ENCODE measurements at regions not wholly inside any gene's neighbourhood (a gene's known extent, or its start where the extent isn't known, plus 50 kb on each side); places are given as distances from the start of the nearest gene placed in this dataset.
A peak's percentile ranks its signal among the peaks of the same experiment; 100 is the strongest.

- TF ChIP-seq, protein P1, sequence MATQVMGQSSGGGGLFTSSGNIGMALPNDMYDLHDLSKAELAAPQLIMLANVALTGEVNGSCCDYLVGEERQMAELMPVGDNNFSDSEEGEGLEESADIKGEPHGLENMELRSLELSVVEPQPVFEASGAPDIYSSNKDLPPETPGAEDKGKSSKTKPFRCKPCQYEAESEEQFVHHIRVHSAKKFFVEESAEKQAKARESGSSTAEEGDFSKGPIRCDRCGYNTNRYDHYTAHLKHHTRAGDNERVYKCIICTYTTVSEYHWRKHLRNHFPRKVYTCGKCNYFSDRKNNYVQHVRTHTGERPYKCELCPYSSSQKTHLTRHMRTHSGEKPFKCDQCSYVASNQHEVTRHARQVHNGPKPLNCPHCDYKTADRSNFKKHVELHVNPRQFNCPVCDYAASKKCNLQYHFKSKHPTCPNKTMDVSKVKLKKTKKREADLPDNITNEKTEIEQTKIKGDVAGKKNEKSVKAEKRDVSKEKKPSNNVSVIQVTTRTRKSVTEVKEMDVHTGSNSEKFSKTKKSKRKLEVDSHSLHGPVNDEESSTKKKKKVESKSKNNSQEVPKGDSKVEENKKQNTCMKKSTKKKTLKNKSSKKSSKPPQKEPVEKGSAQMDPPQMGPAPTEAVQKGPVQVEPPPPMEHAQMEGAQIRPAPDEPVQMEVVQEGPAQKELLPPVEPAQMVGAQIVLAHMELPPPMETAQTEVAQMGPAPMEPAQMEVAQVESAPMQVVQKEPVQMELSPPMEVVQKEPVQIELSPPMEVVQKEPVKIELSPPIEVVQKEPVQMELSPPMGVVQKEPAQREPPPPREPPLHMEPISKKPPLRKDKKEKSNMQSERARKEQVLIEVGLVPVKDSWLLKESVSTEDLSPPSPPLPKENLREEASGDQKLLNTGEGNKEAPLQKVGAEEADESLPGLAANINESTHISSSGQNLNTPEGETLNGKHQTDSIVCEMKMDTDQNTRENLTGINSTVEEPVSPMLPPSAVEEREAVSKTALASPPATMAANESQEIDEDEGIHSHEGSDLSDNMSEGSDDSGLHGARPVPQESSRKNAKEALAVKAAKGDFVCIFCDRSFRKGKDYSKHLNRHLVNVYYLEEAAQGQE (IDR thresholded peaks at IDR 0.05; ENCODE audit: borderline replicate concordance in 1 of 2, low read depth in 1 of 2, low read length in 2 of 2): peak in 1 of 2 experiments; percentile 78; a peak in 3 of 4 replicates
- TF ChIP-seq PHF8 (CRISPR knock-in tag; IDR thresholded peaks at IDR 0.05) (no peak), KIAA2018 (CRISPR knock-in tag; IDR thresholded peaks at IDR 0.05; ENCODE audit: borderline replicate concordance) (no peak), HMG20B (CRISPR knock-in tag; conservative IDR thresholded peaks at IDR 0.05) (no peak), EHMT2 (IDR thresholded peaks at IDR 0.05; ENCODE audit: borderline replicate concordance, low read depth, low read length) (no peak)
- TF ChIP-seq, protein P2, sequence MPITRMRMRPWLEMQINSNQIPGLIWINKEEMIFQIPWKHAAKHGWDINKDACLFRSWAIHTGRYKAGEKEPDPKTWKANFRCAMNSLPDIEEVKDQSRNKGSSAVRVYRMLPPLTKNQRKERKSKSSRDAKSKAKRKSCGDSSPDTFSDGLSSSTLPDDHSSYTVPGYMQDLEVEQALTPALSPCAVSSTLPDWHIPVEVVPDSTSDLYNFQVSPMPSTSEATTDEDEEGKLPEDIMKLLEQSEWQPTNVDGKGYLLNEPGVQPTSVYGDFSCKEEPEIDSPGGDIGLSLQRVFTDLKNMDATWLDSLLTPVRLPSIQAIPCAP (CRISPR knock-in tag; IDR thresholded peaks at IDR 0.05; ENCODE audit: low read depth): no peak
Observed at GRCh38 chr14:97581016-97581415, 783.8 kb downstream of the VRK1 start.

Data from HepG2 (cell line).